SK-N-SH (cell line): ENCODE measurements at regions not wholly inside any gene's neighbourhood (a gene's known extent, or its start where the extent isn't known, plus 50 kb on each side); places are given as distances from the start of the nearest gene placed in this dataset.

Experiments
- CTCF ChIA-PET: fragments of 300-600, 350-600 bp; formaldehyde crosslinking; extraction: SDS; loops from one replicate; lab custom pipeline; 2021; lab: Yijun Ruan, JAX
- POLR2A ChIA-PET: fragments of 350-600 bp; sonication (Branson Sonifier 250); formaldehyde crosslinking; extraction: SDS; loops from one replicate; lab custom pipeline; 2020; ENCODE audit warnings: antibody characterized with exemption, inconsistent platforms; lab: Yijun Ruan, JAX
- DNase-seq: peaks from one replicate; pipeline ENCODE4 v3.0.0; 2012
- H2AFZ ChIP-seq: fragments of 200-600 bp; sonication (generic); 2 replicates; pipeline ENCODE4 v1.8.1; 2016; ENCODE audit warnings: antibody characterized with exemption, mild to moderate bottlenecking, low read depth
- H3F3A ChIP-seq: fragments of 200-600 bp; sonication (generic); replicated peaks from 2 replicates; pipeline ENCODE3; 2016; ENCODE audit warnings: antibody characterized with exemption, mild to moderate bottlenecking; ENCODE audit not compliant: insufficient read depth
- H3K27ac ChIP-seq, 2 experiments: fragments of 200-500 bp in 1 of 2; fragments of 200-600 bp in 1 of 2; sonication (Bioruptor generic) in 1 of 2; sonication (generic), shearing (Covaris generic) in 1 of 2; 2 replicates each; pipeline versions ENCODE4 v1.5.1 to v1.6.1; 2014 to 2016; ENCODE audit warnings: low read depth in 2 of 2, inconsistent platforms in 1 of 2, low read length in 1 of 2, mild to moderate bottlenecking in 1 of 2, mixed read lengths in 1 of 2
- H3K27me3 ChIP-seq: fragments of 200-600 bp; sonication (generic), shearing (Covaris generic); 2 replicates; pipeline ENCODE4 v1.6.1; 2016; ENCODE audit warnings: mixed run types; ENCODE audit not compliant: insufficient read depth
- H3K36me3 ChIP-seq, 2 experiments: fragments of 200-500 bp in 1 of 2; fragments of 200-600 bp in 1 of 2; sonication (Bioruptor generic) in 1 of 2; sonication (generic) in 1 of 2; replicated peaks in 1 of 2; 2 replicates each; pipeline versions ENCODE3 to v1.5.1; 2014 to 2016; ENCODE audit warnings: low read length in 1 of 2, mild to moderate bottlenecking in 1 of 2; ENCODE audit not compliant: insufficient read depth in 2 of 2, control insufficient read depth in 1 of 2
- H3K4me1 ChIP-seq, 2 experiments: fragments of 200-500 bp in 1 of 2; fragments of 200-600 bp in 1 of 2; sonication (Bioruptor generic) in 1 of 2; sonication (generic), shearing (Covaris generic) in 1 of 2; 2 replicates each; pipeline versions ENCODE4 v1.5.1 to v1.6.1; 2014 to 2016; ENCODE audit warnings: low read depth in 1 of 2, low read length in 1 of 2, mixed run types in 1 of 2; ENCODE audit not compliant: insufficient read depth in 2 of 2, control insufficient read depth in 1 of 2
- H3K4me2 ChIP-seq: fragments of 200-600 bp; sonication (generic), shearing (Covaris generic); 2 replicates; pipeline ENCODE4 v1.6.1; 2017; ENCODE audit warnings: mixed run types
- H3K4me3 ChIP-seq, 2 experiments: fragments of 200-500 bp in 1 of 2; fragments of 200-600 bp in 1 of 2; sonication (Bioruptor generic) in 1 of 2; sonication (generic), shearing (Covaris generic) in 1 of 2; 2 replicates each; pipeline versions ENCODE4 v1.5.1 to v1.8.1; 2014 to 2016; ENCODE audit warnings: low read depth in 2 of 2, inconsistent platforms in 1 of 2, low read length in 1 of 2, mild to moderate bottlenecking in 1 of 2, mixed read lengths in 1 of 2, moderate library complexity in 1 of 2
- H3K79me2 ChIP-seq: fragments of 200-600 bp; sonication (generic); 2 replicates; pipeline ENCODE4 v1.8.1; 2017; ENCODE audit warnings: mild to moderate bottlenecking; ENCODE audit not compliant: insufficient read depth
- H3K9ac ChIP-seq: fragments of 200-600 bp; sonication (generic); 2 replicates; pipeline ENCODE4 v1.6.1; 2017; ENCODE audit warnings: mixed run types
- H3K9me2 ChIP-seq: fragments of 200-600 bp; sonication (generic); 2 replicates; pipeline ENCODE4 v1.6.1; 2017; ENCODE audit warnings: mixed run types
- H3K9me3 ChIP-seq: fragments of 200-600 bp; sonication (generic); 2 replicates; pipeline ENCODE4 v1.6.1; 2017; ENCODE audit warnings: mixed run types, mild to moderate bottlenecking, moderate library complexity
- H4K20me1 ChIP-seq: fragments of 200-600 bp; sonication (generic); 2 replicates; pipeline ENCODE4 v1.6.1; 2017; ENCODE audit warnings: mild to moderate bottlenecking, mixed run types; ENCODE audit not compliant: insufficient read depth
- CHD2 ChIP-seq: fragments of 150-350 bp; IDR thresholded peaks from 2 replicates; pipeline ENCODE4 v1.6.1; 2018; ENCODE audit warnings: low read length; ENCODE audit not compliant: partially characterized antibody
- ELF1 ChIP-seq: IDR thresholded peaks from 2 replicates; pipeline ENCODE4 v1.4.0; 2012
- FOSL2 ChIP-seq: IDR thresholded peaks from 2 replicates; pipeline ENCODE4 v1.4.0; 2012; ENCODE audit warnings: low read depth, mild to moderate bottlenecking, moderate library complexity, borderline replicate concordance
- FOXJ3 ChIP-seq: sonication (generic); formaldehyde crosslinking; IDR thresholded peaks from 2 replicates; pipeline ENCODE4 v1.5.1; 2020; ENCODE audit warnings: mild to moderate bottlenecking, missing genetic modification reagents
- GATA2 ChIP-seq: sonication (generic); formaldehyde crosslinking; IDR thresholded peaks from 2 replicates; pipeline ENCODE4 v1.5.0; 2020; ENCODE audit warnings: mild to moderate bottlenecking, missing genetic modification reagents
- MEF2A ChIP-seq: IDR thresholded peaks from 2 replicates; pipeline ENCODE4 v1.4.0; 2012; ENCODE audit warnings: low read depth, borderline replicate concordance
- MXI1 ChIP-seq: IDR thresholded peaks from 2 replicates; pipeline ENCODE4 v1.6.1; 2012; ENCODE audit warnings: mild to moderate bottlenecking, low read depth, low read length, improper control_type of control experiment
- NFIC ChIP-seq: IDR thresholded peaks from 2 replicates; pipeline ENCODE4 v1.4.0; 2012; ENCODE audit warnings: borderline replicate concordance
- NRF1 ChIP-seq: IDR thresholded peaks from 2 replicates; pipeline ENCODE4 v1.6.1; 2012; ENCODE audit warnings: low read depth, mild to moderate bottlenecking, low read length
- POLR2AphosphoS5 ChIP-seq: IDR thresholded peaks from 2 replicates; pipeline ENCODE4 v1.6.1; 2012; ENCODE audit warnings: low read depth, low read length
- RFX5 ChIP-seq: IDR thresholded peaks from 2 replicates; pipeline ENCODE4 v1.6.1; 2012; ENCODE audit warnings: mild to moderate bottlenecking, improper control_type of control experiment, low read length
- RXRA ChIP-seq: IDR thresholded peaks from 2 replicates; pipeline ENCODE4 v1.4.0; 2012; ENCODE audit warnings: low read depth, mild to moderate bottlenecking, borderline replicate concordance
- SMC3 ChIP-seq: IDR thresholded peaks from 2 replicates; pipeline ENCODE4 v1.6.1; 2012; ENCODE audit warnings: low read depth, low read length, improper control_type of control experiment
- TAF1 ChIP-seq: IDR thresholded peaks from 2 replicates; pipeline ENCODE4 v1.6.1; 2012; ENCODE audit warnings: low read depth, mild to moderate bottlenecking, low read length, moderate library complexity, borderline replicate concordance
- TCF12 ChIP-seq: IDR thresholded peaks from 2 replicates; pipeline ENCODE4 v1.4.0; 2012
- YY1 ChIP-seq: IDR thresholded peaks from 2 replicates; pipeline ENCODE4 v1.4.0; 2012; ENCODE audit warnings: low read depth, mild to moderate bottlenecking
- WGBS: methylation state at CpG from one replicate; pipeline ENCODE4 v1.1.6; 2017; ENCODE audit warnings: low lambda C conversion rate; 5-methylcytosine and 5-hydroxymethylcytosine counted together
- TF ChIP-seq, protein P1 (sequence below): IDR thresholded peaks from 2 replicates; pipeline ENCODE4 v1.4.0; 2012; ENCODE audit warnings: low read depth, borderline replicate concordance
- TF ChIP-seq, protein P2 (sequence below): IDR thresholded peaks from 2 replicates; pipeline ENCODE4; 2012
- TF ChIP-seq, protein P3 (sequence below): IDR thresholded peaks from 2 replicates; pipeline ENCODE4 v1.6.1; 2012; ENCODE audit warnings: mild to moderate bottlenecking, low read depth, low read length, moderate library complexity

DNA sequence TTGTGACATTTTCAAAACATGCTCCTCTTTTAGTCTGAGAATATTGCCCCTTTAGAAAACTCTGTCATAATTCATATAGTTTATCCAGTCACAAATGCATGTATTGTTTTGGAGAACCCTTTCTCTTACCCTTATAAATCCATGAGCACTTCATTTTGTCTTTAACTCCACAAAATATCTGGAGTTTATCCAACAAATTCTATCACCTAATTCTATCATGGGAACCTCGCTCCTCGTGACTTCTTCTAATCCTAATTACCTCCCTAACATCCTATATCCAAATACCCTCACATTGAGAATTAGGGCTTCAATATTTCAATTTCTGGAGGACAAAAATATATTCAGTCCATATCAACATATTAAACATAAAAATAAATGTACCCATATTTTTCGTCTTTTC, 1565.9 kb downstream of the ARAP2 start:
- no peaks in the 10 kb centered on the region for H4K20me1 ChIP-seq
- no peak for TF ChIP-seq RXRA
- no peak for TF ChIP-seq RFX5
- TF ChIP-seq NFIC = no peak
- TF ChIP-seq GATA2 (CRISPR knock-in tag) = no peak
- no peak for TF ChIP-seq ELF1
- TF ChIP-seq MXI1 = no peak
- TF ChIP-seq FOSL2 = no peak
- no peak for TF ChIP-seq CHD2
- TF ChIP-seq YY1 = no peak
- TF ChIP-seq, protein P1, sequence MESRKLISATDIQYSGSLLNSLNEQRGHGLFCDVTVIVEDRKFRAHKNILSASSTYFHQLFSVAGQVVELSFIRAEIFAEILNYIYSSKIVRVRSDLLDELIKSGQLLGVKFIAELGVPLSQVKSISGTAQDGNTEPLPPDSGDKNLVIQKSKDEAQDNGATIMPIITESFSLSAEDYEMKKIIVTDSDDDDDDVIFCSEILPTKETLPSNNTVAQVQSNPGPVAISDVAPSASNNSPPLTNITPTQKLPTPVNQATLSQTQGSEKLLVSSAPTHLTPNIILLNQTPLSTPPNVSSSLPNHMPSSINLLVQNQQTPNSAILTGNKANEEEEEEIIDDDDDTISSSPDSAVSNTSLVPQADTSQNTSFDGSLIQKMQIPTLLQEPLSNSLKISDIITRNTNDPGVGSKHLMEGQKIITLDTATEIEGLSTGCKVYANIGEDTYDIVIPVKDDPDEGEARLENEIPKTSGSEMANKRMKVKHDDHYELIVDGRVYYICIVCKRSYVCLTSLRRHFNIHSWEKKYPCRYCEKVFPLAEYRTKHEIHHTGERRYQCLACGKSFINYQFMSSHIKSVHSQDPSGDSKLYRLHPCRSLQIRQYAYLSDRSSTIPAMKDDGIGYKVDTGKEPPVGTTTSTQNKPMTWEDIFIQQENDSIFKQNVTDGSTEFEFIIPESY = no peak
- TF ChIP-seq, protein P2, sequence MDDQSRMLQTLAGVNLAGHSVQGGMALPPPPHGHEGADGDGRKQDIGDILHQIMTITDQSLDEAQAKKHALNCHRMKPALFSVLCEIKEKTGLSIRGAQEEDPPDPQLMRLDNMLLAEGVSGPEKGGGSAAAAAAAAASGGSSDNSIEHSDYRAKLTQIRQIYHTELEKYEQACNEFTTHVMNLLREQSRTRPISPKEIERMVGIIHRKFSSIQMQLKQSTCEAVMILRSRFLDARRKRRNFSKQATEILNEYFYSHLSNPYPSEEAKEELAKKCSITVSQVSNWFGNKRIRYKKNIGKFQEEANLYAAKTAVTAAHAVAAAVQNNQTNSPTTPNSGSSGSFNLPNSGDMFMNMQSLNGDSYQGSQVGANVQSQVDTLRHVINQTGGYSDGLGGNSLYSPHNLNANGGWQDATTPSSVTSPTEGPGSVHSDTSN = no peak
- no peak for TF ChIP-seq SMC3
- TF ChIP-seq TAF1 = no peak
- no peak for TF ChIP-seq NRF1
- TF ChIP-seq FOXJ3 (CRISPR knock-in tag) = no peak
- H3K4me3 ChIP-seq = no peak overlapping the region
- H3F3A ChIP-seq = no peaks in the 10 kb centered on the region
- no peaks in the 10 kb centered on the region for H3K27me3 ChIP-seq
- H3K4me2 ChIP-seq = no peak overlapping the region
- no peaks in the 10 kb centered on the region for H3K36me3 ChIP-seq
- H3K79me2 ChIP-seq = no peaks in the 10 kb centered on the region
- DNase-seq = no peak
- no peaks in the 10 kb centered on the region for H3K9me2 ChIP-seq
- WGBS = 14% methylated on average over 3 of the region's 3 CpGs
- no peak overlapping the region for H3K9ac ChIP-seq
- no peak overlapping the region for H2AFZ ChIP-seq
- H3K27ac ChIP-seq = no peak overlapping the region
- ChIA-PET CTCF (no interaction called here), POLR2A (no interaction called here)
- peaks cover 4% of the 10 kb centered on the region; the same call in 1 of the 2 replicates for H3K9me3 ChIP-seq
- no peaks in the 10 kb centered on the region for H3K4me1 ChIP-seq

DNA sequence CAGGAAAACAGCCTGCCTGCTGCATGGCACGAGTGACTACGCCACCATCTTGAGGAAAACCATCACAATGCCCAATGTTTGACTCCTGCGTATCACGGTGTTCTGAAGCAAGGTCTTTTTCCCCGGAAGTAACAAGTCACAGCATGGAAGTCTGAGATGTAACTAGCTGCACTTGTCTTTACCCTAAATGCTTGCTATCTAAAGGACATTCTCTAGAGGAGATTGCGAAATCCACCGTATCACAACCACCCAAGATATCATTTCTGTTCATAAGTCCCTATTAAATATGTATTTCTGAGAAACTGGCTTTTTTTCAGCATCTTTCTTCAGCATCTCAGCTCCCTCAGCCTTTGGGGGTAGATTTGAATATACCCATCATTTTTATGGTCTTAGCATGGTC, 1565.1 kb downstream of the ARAP2 start:
- no peak overlapping the region for H3K4me2 ChIP-seq
- no peaks in the 10 kb centered on the region for H3K4me1 ChIP-seq
- ChIA-PET CTCF (no interaction called here), POLR2A (no interaction called here)
- no peaks in the 10 kb centered on the region for H3K9me2 ChIP-seq
- no peaks in the 10 kb centered on the region for H3K36me3 ChIP-seq
- WGBS = 58% methylated on average over 7 of the region's 7 CpGs
- H3K27me3 ChIP-seq = no peaks in the 10 kb centered on the region
- no peak for DNase-seq
- no peaks in the 10 kb centered on the region for H4K20me1 ChIP-seq
- H3F3A ChIP-seq = no peaks in the 10 kb centered on the region
- no peak for TF ChIP-seq POLR2AphosphoS5
- no peak for TF ChIP-seq TCF12
- TF ChIP-seq, protein P3, sequence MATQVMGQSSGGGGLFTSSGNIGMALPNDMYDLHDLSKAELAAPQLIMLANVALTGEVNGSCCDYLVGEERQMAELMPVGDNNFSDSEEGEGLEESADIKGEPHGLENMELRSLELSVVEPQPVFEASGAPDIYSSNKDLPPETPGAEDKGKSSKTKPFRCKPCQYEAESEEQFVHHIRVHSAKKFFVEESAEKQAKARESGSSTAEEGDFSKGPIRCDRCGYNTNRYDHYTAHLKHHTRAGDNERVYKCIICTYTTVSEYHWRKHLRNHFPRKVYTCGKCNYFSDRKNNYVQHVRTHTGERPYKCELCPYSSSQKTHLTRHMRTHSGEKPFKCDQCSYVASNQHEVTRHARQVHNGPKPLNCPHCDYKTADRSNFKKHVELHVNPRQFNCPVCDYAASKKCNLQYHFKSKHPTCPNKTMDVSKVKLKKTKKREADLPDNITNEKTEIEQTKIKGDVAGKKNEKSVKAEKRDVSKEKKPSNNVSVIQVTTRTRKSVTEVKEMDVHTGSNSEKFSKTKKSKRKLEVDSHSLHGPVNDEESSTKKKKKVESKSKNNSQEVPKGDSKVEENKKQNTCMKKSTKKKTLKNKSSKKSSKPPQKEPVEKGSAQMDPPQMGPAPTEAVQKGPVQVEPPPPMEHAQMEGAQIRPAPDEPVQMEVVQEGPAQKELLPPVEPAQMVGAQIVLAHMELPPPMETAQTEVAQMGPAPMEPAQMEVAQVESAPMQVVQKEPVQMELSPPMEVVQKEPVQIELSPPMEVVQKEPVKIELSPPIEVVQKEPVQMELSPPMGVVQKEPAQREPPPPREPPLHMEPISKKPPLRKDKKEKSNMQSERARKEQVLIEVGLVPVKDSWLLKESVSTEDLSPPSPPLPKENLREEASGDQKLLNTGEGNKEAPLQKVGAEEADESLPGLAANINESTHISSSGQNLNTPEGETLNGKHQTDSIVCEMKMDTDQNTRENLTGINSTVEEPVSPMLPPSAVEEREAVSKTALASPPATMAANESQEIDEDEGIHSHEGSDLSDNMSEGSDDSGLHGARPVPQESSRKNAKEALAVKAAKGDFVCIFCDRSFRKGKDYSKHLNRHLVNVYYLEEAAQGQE = no peak
- TF ChIP-seq MEF2A = no peak
- no peak for TF ChIP-seq ELF1
- 0 out of 4 replicates have a peak overlapping the region, but pooled peaks of 1 of the 2 experiments have one; percentile 16 for H3K4me3 ChIP-seq
- H3K79me2 ChIP-seq = no peaks in the 10 kb centered on the region
- peaks cover 4% of the 10 kb centered on the region; the same call in 1 of the 2 replicates for H3K9me3 ChIP-seq
- no peak overlapping the region for H3K27ac ChIP-seq
- H3K9ac ChIP-seq = no peak overlapping the region
- H2AFZ ChIP-seq = no peak overlapping the region
